ENCODE measurements at regions not wholly inside any gene's neighbourhood (a gene's known extent, or its start where the extent isn't known, plus 50 kb on each side); places are given as distances from the start of the nearest gene placed in this dataset.

GRCh38 chr3:31054032-31054431 is 159.6 kb upstream of the GADL1 start:
- H3K23ac ChIP-seq (ENCODE audit: insufficient read length, low read depth, low read length) = no peak overlapping the region
- H3K14ac ChIP-seq (ENCODE audit: insufficient read depth, low read length) = no peak overlapping the region
- no peak overlapping the region for H3K9ac ChIP-seq (ENCODE audit: extremely low read depth, insufficient read length, low read length)
- H3K4me2 ChIP-seq (ENCODE audit: insufficient read depth, insufficient read length, low read length) = no peak overlapping the region
- H3K18ac ChIP-seq (ENCODE audit: insufficient read length, low read depth, low read length) = no peak overlapping the region
- no peak overlapping the region for H3K4ac ChIP-seq (ENCODE audit: low read depth, low read length)
- H2AFZ ChIP-seq (ENCODE audit: low read length) = no peak overlapping the region
- peaks cover 5 to 29% (median 11%) of the 10 kb centered on the region in 3 experiments for H3K36me3 Mint-ChIP-seq (ENCODE audit: insufficient read depth in 1 of 3, low read depth in 3 of 3)
- no peak overlapping the region for H2BK15ac ChIP-seq (ENCODE audit: low read depth, low read length)
- H3K27me3 ChIP-seq (ENCODE audit: insufficient read depth, low read length) = no peaks in the 10 kb centered on the region
- no peak overlapping the region for H3T11ph ChIP-seq (ENCODE audit: low read length)
- no peak overlapping the region for H2BK5ac ChIP-seq (ENCODE audit: insufficient read length, low read length)
- no peak for TF ChIP-seq CTCF (conservative IDR thresholded peaks at IDR 0.05)
- H3K4me1 ChIP-seq (ENCODE audit: insufficient read depth, low read length) = no peaks in the 10 kb centered on the region
- peaks cover 32 to 38% of the 10 kb centered on the region in 2 experiments for H3K9me3 Mint-ChIP-seq
- no peaks in the 10 kb centered on the region for H3K9me3 ChIP-seq (ENCODE audit: control insufficient read depth, low read depth, low read length)
- H3K4me3 Mint-ChIP-seq = no peak overlapping the region
- H2BK20ac ChIP-seq (ENCODE audit: low read depth, low read length, poor library complexity, severe bottlenecking) = no peak overlapping the region
- H3K79me1 ChIP-seq (ENCODE audit: insufficient read depth, low read depth, low read length, poor library complexity, severe bottlenecking) = no peaks in the 10 kb centered on the region
- H3K27me3 Mint-ChIP-seq (ENCODE audit: low read depth) = no peaks in the 10 kb centered on the region
- H3K56ac ChIP-seq (ENCODE audit: insufficient read length, low read depth, low read length) = no peak overlapping the region
- no peak overlapping the region for H4K8ac ChIP-seq (replicated peaks; ENCODE audit: insufficient read length, low read depth, low read length)
- DNase-seq = no peak
- no peaks in the 10 kb centered on the region for H3K23me2 ChIP-seq (ENCODE audit: insufficient read length, low read depth, low read length, poor library complexity, severe bottlenecking)
- H3K79me2 ChIP-seq (ENCODE audit: insufficient read depth, low read length) = no peaks in the 10 kb centered on the region
- no peaks in the 10 kb centered on the region for H4K20me1 ChIP-seq (ENCODE audit: control insufficient read depth, insufficient read depth, insufficient read length)
- no peak overlapping the region for H3K27ac Mint-ChIP-seq
- WGBS (ENCODE audit: extremely low coverage, insufficient read length, low lambda C conversion rate) = no CpG with 5 or more reads among the region's 6 CpGs
- no peak overlapping the region for H4K5ac ChIP-seq (ENCODE audit: insufficient read length, low read depth, low read length)
- H2BK12ac ChIP-seq (ENCODE audit: insufficient read length, low read depth, low read length) = no peak overlapping the region
- H3K27ac ChIP-seq (ENCODE audit: insufficient read length, low read depth, low read length) = no peak overlapping the region
- H4K91ac ChIP-seq (ENCODE audit: insufficient read length, low read depth, low read length) = no peak overlapping the region
- peaks cover 12% of the 10 kb centered on the region in 2 experiments for H3K4me1 Mint-ChIP-seq
- H2BK120ac ChIP-seq (ENCODE audit: low read depth, low read length, poor library complexity, severe bottlenecking) = no peak overlapping the region
- no peak overlapping the region for H2AK5ac ChIP-seq (ENCODE audit: insufficient read length, low read length)
